Kasumi-1 (cell line): ENCODE measurements at regions not wholly inside any gene's neighbourhood (a gene's known extent, or its start where the extent isn't known, plus 50 kb on each side); places are given as distances from the start of the nearest gene placed in this dataset.
A peak's percentile ranks its signal among the peaks of the same experiment; 100 is the strongest.

Source experiments
- DNase-seq, 2 experiments: peaks; one replicate each; lab custom pipeline; 2025; lab: John Stamatoyannopoulos, UW

- DNase-seq, result no peak
These were observed 687.0 kb downstream of the VGLL3 start for GRCh38 chr3:86303935-86304334.

- DNase-seq, result no peak
These were observed 708.7 kb downstream of the VGLL3 start for GRCh38 chr3:86282106-86282787.

- no peak for DNase-seq
These were observed 721.4 kb downstream of the VGLL3 start for GRCh38 chr3:86269364-86270155.

GRCh38 chr3:86257955-86258641, 732.9 kb downstream of the VGLL3 start:
- no peak for DNase-seq

- DNase-seq, result no peak
These were observed 736.5 kb downstream of the VGLL3 start for GRCh38 chr3:86254480-86254879.

GRCh38 chr3:86251781-86252180, 739.2 kb downstream of the VGLL3 start:
- DNase-seq, result no peak

GRCh38 chr3:86249833-86250232, 741.1 kb downstream of the VGLL3 start:
- DNase-seq, result no peak

GRCh38 chr3:86245360-86245759, 745.6 kb downstream of the VGLL3 start:
- no peak for DNase-seq

GRCh38 chr3:86244905-86245304, 746.0 kb downstream of the VGLL3 start:
- no peak for DNase-seq

- no peak for DNase-seq
These were observed 751.0 kb downstream of the VGLL3 start for GRCh38 chr3:86239946-86240345.

- no peak for DNase-seq
These were observed 756.3 kb downstream of the VGLL3 start for GRCh38 chr3:86234506-86235254.

- DNase-seq, result no peak
These were observed 760.2 kb downstream of the VGLL3 start for GRCh38 chr3:86230762-86231161.

- no peak for DNase-seq
These were observed 761.2 kb downstream of the VGLL3 start for GRCh38 chr3:86229775-86230094.

- DNase-seq, result no peak
These were observed 761.7 kb downstream of the VGLL3 start for GRCh38 chr3:86229086-86229774.

GRCh38 chr3:86228101-86228500, 762.8 kb downstream of the VGLL3 start:
- no peak for DNase-seq

- no peak for DNase-seq
These were observed 765.5 kb downstream of the VGLL3 start for GRCh38 chr3:86225461-86225860.

GRCh38 chr3:86221601-86222000, 769.3 kb downstream of the VGLL3 start:
- DNase-seq, result no peak

GRCh38 chr3:86208772-86209171, 782.2 kb downstream of the VGLL3 start:
- DNase-seq, result no peak

- DNase-seq, result no peak
These were observed 808.3 kb downstream of the VGLL3 start for GRCh38 chr3:86182606-86183005.

GRCh38 chr3:86180696-86181095, 810.3 kb downstream of the VGLL3 start:
- peak; percentile 21 to 23 for DNase-seq

- DNase-seq, result no peak
These were observed 812.9 kb downstream of the VGLL3 start for GRCh38 chr3:86178095-86178494.

- DNase-seq, result no peak
These were observed 814.5 kb downstream of the VGLL3 start for GRCh38 chr3:86176445-86176784.
